GM19395 (cell line): ENCODE measurements at regions not wholly inside any gene's neighbourhood (a gene's known extent, or its start where the extent isn't known, plus 50 kb on each side); places are given as distances from the start of the nearest gene placed in this dataset.
"Not testable (repeated sequence)": the region's sequence is repeated elsewhere in the genome, so short reads cannot be mapped to it uniquely, and the experiment has no call there.

Source experiments
- ATAC-seq: cut with Tn5 transposase; IDR thresholded peaks from one replicate; pipeline ENCODE4 v1.9.1; 2021; ENCODE audit warnings: mild to moderate bottlenecking, moderate library complexity; ENCODE audit not compliant: unreplicated experiment

- ATAC-seq = not testable (repeated sequence)
Measured at GRCh38 chr15:20292422-20293005, 249.1 kb downstream of the GOLGA6L6 start.

GRCh38 chr15:20291616-20292015, 250.0 kb downstream of the GOLGA6L6 start:
- ATAC-seq = not testable (repeated sequence)

- not testable (repeated sequence) for ATAC-seq
Measured at GRCh38 chr15:20290606-20291005, 251.0 kb downstream of the GOLGA6L6 start.

GRCh38 chr15:20289538-20290103, 252.0 kb downstream of the GOLGA6L6 start:
- ATAC-seq = not testable (repeated sequence)

GRCh38 chr15:20288800-20289537, 252.6 kb downstream of the GOLGA6L6 start:
- ATAC-seq = not testable (repeated sequence)

GRCh38 chr15:20286559-20286958, 255.0 kb downstream of the GOLGA6L6 start:
- ATAC-seq = not testable (repeated sequence)

GRCh38 chr15:20285696-20286300, 255.8 kb downstream of the GOLGA6L6 start:
- ATAC-seq = not testable (repeated sequence)

- not testable (repeated sequence) for ATAC-seq
Measured at GRCh38 chr15:20284891-20285535, 256.6 kb downstream of the GOLGA6L6 start.

GRCh38 chr15:20283651-20284050, 257.9 kb downstream of the GOLGA6L6 start:
- not testable (repeated sequence) for ATAC-seq

GRCh38 chr15:20282491-20282943, 259.1 kb downstream of the GOLGA6L6 start:
- ATAC-seq = not testable (repeated sequence)

GRCh38 chr15:20281567-20282275, 259.9 kb downstream of the GOLGA6L6 start:
- ATAC-seq = not testable (repeated sequence)

- ATAC-seq = no peak
Measured at GRCh38 chr15:20280933-20281463, 260.6 kb downstream of the GOLGA6L6 start.

- ATAC-seq = not testable (repeated sequence)
Measured at GRCh38 chr15:20280141-20280932, 261.3 kb downstream of the GOLGA6L6 start.

- ATAC-seq = not testable (repeated sequence)
Measured at GRCh38 chr15:20279056-20279455, 262.5 kb downstream of the GOLGA6L6 start.

- ATAC-seq = not testable (repeated sequence)
Measured at GRCh38 chr15:20278376-20278775, 263.2 kb downstream of the GOLGA6L6 start.

- ATAC-seq = not testable (repeated sequence)
Measured at GRCh38 chr15:20277451-20277850, 264.1 kb downstream of the GOLGA6L6 start.

GRCh38 chr15:20276312-20277114, 265.1 kb downstream of the GOLGA6L6 start:
- ATAC-seq = not testable (repeated sequence)

- ATAC-seq = not testable (repeated sequence)
Measured at GRCh38 chr15:20275373-20275967, 266.1 kb downstream of the GOLGA6L6 start.
